Transverse colon (tissue), 4 donors: ENCODE measurements at regions not wholly inside any gene's neighbourhood (a gene's known extent, or its start where the extent isn't known, plus 50 kb on each side); places are given as distances from the start of the nearest gene placed in this dataset.

Experiments used
- DNase-seq: peaks from one replicate; pipeline ENCODE4 v3.0.0-alpha.2; 2019
- H3K27ac ChIP-seq, 4 donors: fragments of 200-600 bp; sonication (generic); 2 replicates each; pipeline ENCODE4 v1.5.1; 2016 to 2018; ENCODE audit warnings: inconsistent platforms in 4 of 4
- H3K27me3 ChIP-seq: fragments of 200-600 bp; sonication (generic); 2 replicates; pipeline ENCODE4 v1.5.1; 2017; ENCODE audit warnings: inconsistent platforms
- H3K36me3 ChIP-seq, 4 donors: fragments of 200-600 bp; sonication (generic); 2 replicates each; pipeline ENCODE4 v1.5.1; 2017 to 2019; ENCODE audit warnings: inconsistent platforms in 4 of 4
- H3K4me1 ChIP-seq, 4 donors: fragments of 200-600 bp; sonication (generic); 2 replicates each; pipeline ENCODE4 v1.5.1; 2017 to 2020; ENCODE audit warnings: inconsistent platforms in 4 of 4
- H3K4me3 ChIP-seq, 4 donors: fragments of 200-600 bp; sonication (generic); 1 replicate in 1 of 4; 2 replicates in 3 of 4; pipeline versions ENCODE4 v1.5.1 to v1.6.1; 2017 to 2019; ENCODE audit warnings: inconsistent platforms in 4 of 4
- H3K9me3 ChIP-seq, 2 donors: fragments of 200-600 bp; sonication (generic); 2 replicates each; pipeline ENCODE4 v1.5.1; 2017 to 2019; ENCODE audit warnings: inconsistent platforms in 2 of 2
- EP300 ChIP-seq: sonication (generic); formaldehyde crosslinking; IDR thresholded peaks from one replicate; pipeline ENCODE4 v1.6.1; 2017; ENCODE audit warnings: antibody characterized with exemption, low read depth
- POLR2A ChIP-seq: fragments of 450-650 bp; IDR thresholded peaks from one replicate; pipeline ENCODE4 v1.6.1; 2016; ENCODE audit warnings: antibody characterized with exemption, mild to moderate bottlenecking, moderate library complexity
- POLR2AphosphoS5 ChIP-seq, 3 donors: sonication (generic); formaldehyde crosslinking; IDR thresholded peaks; one replicate each; pipeline ENCODE4 v1.6.1; 2016; ENCODE audit warnings: antibody characterized with exemption in 3 of 3
- WGBS, 2 donors: methylation state at CpG; one replicate each; pipeline ENCODE4 v1.1.5; 2018; ENCODE audit warnings: low coverage in 1 of 2; 5-methylcytosine and 5-hydroxymethylcytosine counted together
- in situ Hi-C, 4 donors: fragments of 200-750 bp; cut with MboI; loops; one replicate each; pipeline versions ENCODE4 v1.15.0 to v1.15.1; 2017; ENCODE audit warnings: low sequenced_read_pairs in 3 of 4, low pct_ligation_motif_present in 1 of 4, low pct_unique_long_range_greater_than_20kb in 1 of 4
- intact Hi-C: fragments of 100-400 bp; cut with DNase I; formaldehyde crosslinking; loops from one replicate; pipeline ENCODE4 v1.15.1; 2023; ENCODE audit warnings: low total_unique reads
- TF ChIP-seq, protein P1 (sequence below), 5 experiments: fragments of 200-600 bp in 3 of 5; fragments of 450-650 bp in 2 of 5; sonication (generic) in 3 of 5; IDR thresholded peaks; 1 replicate in 2 of 5; 2 replicates in 3 of 5; pipeline ENCODE4 v1.5.1; 2016 to 2017; ENCODE audit warnings: antibody characterized with exemption in 5 of 5, inconsistent platforms in 3 of 5, mild to moderate bottlenecking in 2 of 5, moderate library complexity in 1 of 5

DNA sequence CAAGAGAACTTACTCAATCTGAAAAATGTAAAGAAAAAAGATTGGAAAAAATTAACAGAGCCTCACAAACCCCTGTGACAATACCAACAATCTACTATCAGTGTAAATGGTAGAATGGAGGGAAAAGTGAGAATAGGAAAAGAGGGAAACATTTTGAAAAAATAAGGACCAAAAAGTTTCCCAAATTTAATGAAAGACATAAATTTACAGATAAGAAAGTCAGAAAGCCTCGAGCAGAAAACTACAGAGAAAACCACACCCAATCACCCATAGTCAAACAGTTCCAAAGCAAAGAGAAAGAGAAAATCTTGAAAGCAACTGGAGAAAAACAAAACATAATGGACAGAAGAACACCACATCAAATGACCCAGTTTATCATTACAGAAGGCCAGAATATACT lies 142.7 kb upstream of the DIO3 start:
- WGBS, 2 donors, result 34 to 40% methylated on average over 1 of the region's 1 CpG
- in situ Hi-C loops, result no loop called here
- no peaks in the 10 kb centered on the region for H3K36me3 ChIP-seq
- TF ChIP-seq POLR2A (no peak), EP300 (no peak), POLR2AphosphoS5 (IDR thresholded peaks at IDR 0.05) (no peak)
- TF ChIP-seq, protein P1, sequence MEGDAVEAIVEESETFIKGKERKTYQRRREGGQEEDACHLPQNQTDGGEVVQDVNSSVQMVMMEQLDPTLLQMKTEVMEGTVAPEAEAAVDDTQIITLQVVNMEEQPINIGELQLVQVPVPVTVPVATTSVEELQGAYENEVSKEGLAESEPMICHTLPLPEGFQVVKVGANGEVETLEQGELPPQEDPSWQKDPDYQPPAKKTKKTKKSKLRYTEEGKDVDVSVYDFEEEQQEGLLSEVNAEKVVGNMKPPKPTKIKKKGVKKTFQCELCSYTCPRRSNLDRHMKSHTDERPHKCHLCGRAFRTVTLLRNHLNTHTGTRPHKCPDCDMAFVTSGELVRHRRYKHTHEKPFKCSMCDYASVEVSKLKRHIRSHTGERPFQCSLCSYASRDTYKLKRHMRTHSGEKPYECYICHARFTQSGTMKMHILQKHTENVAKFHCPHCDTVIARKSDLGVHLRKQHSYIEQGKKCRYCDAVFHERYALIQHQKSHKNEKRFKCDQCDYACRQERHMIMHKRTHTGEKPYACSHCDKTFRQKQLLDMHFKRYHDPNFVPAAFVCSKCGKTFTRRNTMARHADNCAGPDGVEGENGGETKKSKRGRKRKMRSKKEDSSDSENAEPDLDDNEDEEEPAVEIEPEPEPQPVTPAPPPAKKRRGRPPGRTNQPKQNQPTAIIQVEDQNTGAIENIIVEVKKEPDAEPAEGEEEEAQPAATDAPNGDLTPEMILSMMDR (IDR thresholded peaks at IDR 0.05), result no peak
- no peak for DNase-seq
- H3K4me1 ChIP-seq, result no peaks in the 10 kb centered on the region
- H3K9me3 ChIP-seq, result no peaks in the 10 kb centered on the region
- H3K4me3 ChIP-seq, result no peak overlapping the region
- peaks cover 12% of the 10 kb centered on the region for H3K27me3 ChIP-seq
- intact Hi-C loops, result no loop called here
- H3K27ac ChIP-seq, result no peak overlapping the region

- Histone ChIP-seq H3K27ac (no peak overlapping the region), H3K4me3 (no peak overlapping the region), H3K27me3 (no peaks in the 10 kb centered on the region), H3K4me1 (no peaks in the 10 kb centered on the region), H3K36me3 (no peaks in the 10 kb centered on the region), H3K9me3 (peaks cover 0 to 3% of the 10 kb centered on the region in 2 donors)
- in situ Hi-C loops (no loop called here), intact Hi-C loops (loop anchor here (5.0 kb wide), 1 partner anchor 1014 kb away; no protein-coding TSS in a partner anchor)
- TF ChIP-seq, protein P1 (IDR thresholded peaks at IDR 0.05), result no peak
- no peak for TF ChIP-seq EP300
- no peak for TF ChIP-seq POLR2A
- no peak for TF ChIP-seq POLR2AphosphoS5 (IDR thresholded peaks at IDR 0.05)
- 87 to 88% methylated on average over 3 of the region's 3 CpGs for WGBS, 2 donors
- no peak for DNase-seq
Observed at GRCh38 chr14:101426466-101426865, 134.8 kb upstream of the DIO3 start.

GRCh38 chr14:101428409-101428808 lies 132.9 kb upstream of the DIO3 start:
- Histone ChIP-seq H3K27me3 (no peaks in the 10 kb centered on the region), H3K4me1 (no peaks in the 10 kb centered on the region), H3K9me3 (peaks cover 0 to 3% of the 10 kb centered on the region in 2 donors), H3K4me3 (no peak overlapping the region), H3K36me3 (no peaks in the 10 kb centered on the region), H3K27ac (no peak overlapping the region)
- intact Hi-C loops (loop anchor here (5.0 kb wide), 1 partner anchor 1016 kb away; no protein-coding TSS in a partner anchor), in situ Hi-C loops (no loop called here)
- no peak for TF ChIP-seq EP300
- TF ChIP-seq POLR2A, result no peak
- TF ChIP-seq POLR2AphosphoS5 (IDR thresholded peaks at IDR 0.05), result no peak
- TF ChIP-seq, protein P1 (IDR thresholded peaks at IDR 0.05), result no peak
- WGBS, 2 donors, result 85% methylated on average over 1 of the region's 1 CpG; no CpG with 5 or more reads in 1 of the 2 donors
- no peak for DNase-seq

DNA sequence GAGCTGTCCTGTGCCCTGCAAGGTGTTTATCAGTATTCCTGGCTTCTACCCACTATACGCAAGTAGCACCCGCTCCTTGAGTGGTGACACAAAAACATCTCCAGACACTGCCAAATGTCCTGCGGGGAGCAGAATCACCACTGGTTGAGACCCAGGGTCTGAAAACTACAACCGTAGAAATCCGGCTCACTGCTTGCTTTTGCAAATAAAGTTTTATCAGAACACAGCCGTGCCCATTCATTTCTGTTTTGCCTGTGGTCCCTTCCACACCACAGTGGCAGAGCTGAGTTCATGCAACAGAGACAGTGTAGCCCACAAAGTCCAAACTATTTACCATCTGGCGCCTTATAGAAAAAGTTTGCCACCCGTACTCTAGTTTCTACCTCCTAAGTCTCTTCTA lies 125.7 kb upstream of the DIO3 start:
- no peaks in the 10 kb centered on the region for H3K27me3 ChIP-seq
- WGBS, 2 donors, result 93 to 100% methylated on average over 5 to 8 of the region's 8 CpGs
- H3K27ac ChIP-seq, result no peak overlapping the region
- in situ Hi-C loops (no loop called here), intact Hi-C loops (no loop called here)
- TF ChIP-seq, protein P1 (IDR thresholded peaks at IDR 0.05), result no peak
- TF ChIP-seq EP300, result no peak
- no peak for TF ChIP-seq POLR2AphosphoS5 (IDR thresholded peaks at IDR 0.05)
- no peak for TF ChIP-seq POLR2A
- DNase-seq, result no peak
- H3K9me3 ChIP-seq, result no peaks in the 10 kb centered on the region
- no peak overlapping the region for H3K4me3 ChIP-seq
- no peaks in the 10 kb centered on the region for H3K36me3 ChIP-seq
- H3K4me1 ChIP-seq, result no peaks in the 10 kb centered on the region
